Suprapubic skin (tissue), 4 donors: ENCODE measurements at regions not wholly inside any gene's neighbourhood (a gene's known extent, or its start where the extent isn't known, plus 50 kb on each side); places are given as distances from the start of the nearest gene placed in this dataset.

Experiments used
- DNase-seq, 2 donors: peaks; one replicate each; pipeline ENCODE4 v3.0.0-alpha.2; 2019; ENCODE audit warnings: low spot score in 2 of 2
- H3K27ac ChIP-seq: fragments of 200-600 bp; sonication (generic); one replicate; pipeline ENCODE4 v1.5.1; 2019
- H3K27me3 ChIP-seq: fragments of 200-600 bp; sonication (generic); one replicate; pipeline ENCODE4 v1.5.1; 2019
- H3K36me3 ChIP-seq: fragments of 200-600 bp; sonication (generic); one replicate; pipeline ENCODE4 v1.5.1; 2019
- H3K4me1 ChIP-seq: fragments of 200-600 bp; sonication (generic); one replicate; pipeline ENCODE4 v1.5.1; 2019
- H3K4me3 ChIP-seq: fragments of 200-600 bp; sonication (generic); one replicate; pipeline ENCODE4 v1.5.1; 2019; ENCODE audit warnings: mild to moderate bottlenecking
- H3K9me3 ChIP-seq: fragments of 200-600 bp; sonication (generic); one replicate; pipeline ENCODE4 v1.5.1; 2019
- CTCF ChIP-seq, 2 donors: fragments of 200-600 bp in 1 of 2; fragments of 450-650 bp in 1 of 2; sonication (generic) in 1 of 2; IDR thresholded peaks; one replicate each; pipeline ENCODE4 v1.5.1; 2016 to 2019; ENCODE audit warnings: antibody characterized with exemption in 2 of 2, mild to moderate bottlenecking in 1 of 2, moderate library complexity in 1 of 2
- EP300 ChIP-seq: sonication (generic); formaldehyde crosslinking; IDR thresholded peaks from one replicate; pipeline ENCODE4 v1.6.1; 2017; ENCODE audit warnings: antibody characterized with exemption
- POLR2A ChIP-seq, 2 donors: fragments of 450-650 bp; IDR thresholded peaks; one replicate each; pipeline ENCODE4 v1.6.1; 2017; ENCODE audit warnings: antibody characterized with exemption in 2 of 2, mild to moderate bottlenecking in 2 of 2, moderate library complexity in 2 of 2
- POLR2AphosphoS5 ChIP-seq, 3 donors: sonication (generic); formaldehyde crosslinking; IDR thresholded peaks; one replicate each; pipeline ENCODE4 v1.6.1; 2017; ENCODE audit warnings: antibody characterized with exemption in 3 of 3
- WGBS: methylation state at CpG from one replicate; pipeline ENCODE4 v1.1.5; 2018; 5-methylcytosine and 5-hydroxymethylcytosine counted together

- Histone ChIP-seq H3K4me3 (no peak overlapping the region), H3K27ac (no peak overlapping the region), H3K36me3 (no peaks in the 10 kb centered on the region), H3K9me3 (no peaks in the 10 kb centered on the region), H3K27me3 (no peaks in the 10 kb centered on the region), H3K4me1 (no peaks in the 10 kb centered on the region)
- no peak for TF ChIP-seq CTCF (IDR thresholded peaks at IDR 0.05)
- DNase-seq, result no peak
- WGBS, result 87% methylated on average over 1 of the region's 1 CpG
Measured at GRCh38 chr13:79999601-80000000, 341.3 kb downstream of the SPRY2 start.

GRCh38 chr13:79998381-79998880 lies 342.5 kb downstream of the SPRY2 start:
- Histone ChIP-seq H3K4me1 (no peaks in the 10 kb centered on the region), H3K27me3 (no peaks in the 10 kb centered on the region), H3K27ac (no peak overlapping the region), H3K9me3 (no peaks in the 10 kb centered on the region), H3K36me3 (no peaks in the 10 kb centered on the region), H3K4me3 (no peak overlapping the region)
- DNase-seq, result no peak
- TF ChIP-seq POLR2A (IDR thresholded peaks at IDR 0.05) (no peak), CTCF (IDR thresholded peaks at IDR 0.05) (no peak), POLR2AphosphoS5 (IDR thresholded peaks at IDR 0.05) (no peak), EP300 (no peak)
- 57% methylated on average over 4 of the region's 4 CpGs for WGBS

- WGBS, result 63% methylated on average over 3 of the region's 3 CpGs
- Histone ChIP-seq H3K27me3 (no peaks in the 10 kb centered on the region), H3K4me3 (no peak overlapping the region), H3K27ac (no peak overlapping the region), H3K4me1 (no peaks in the 10 kb centered on the region), H3K36me3 (no peaks in the 10 kb centered on the region), H3K9me3 (no peaks in the 10 kb centered on the region)
- DNase-seq, result no peak
- TF ChIP-seq POLR2A (IDR thresholded peaks at IDR 0.05) (no peak), CTCF (IDR thresholded peaks at IDR 0.05) (no peak), EP300 (no peak), POLR2AphosphoS5 (IDR thresholded peaks at IDR 0.05) (no peak)
Measured at GRCh38 chr13:79997244-79997643, 343.7 kb downstream of the SPRY2 start.

GRCh38 chr13:79995334-79995733 lies 345.6 kb downstream of the SPRY2 start:
- Histone ChIP-seq H3K9me3 (no peaks in the 10 kb centered on the region), H3K4me3 (no peak overlapping the region), H3K27ac (no peak overlapping the region), H3K36me3 (no peaks in the 10 kb centered on the region), H3K27me3 (no peaks in the 10 kb centered on the region), H3K4me1 (no peaks in the 10 kb centered on the region)
- no peak for DNase-seq
- TF ChIP-seq POLR2AphosphoS5 (IDR thresholded peaks at IDR 0.05), result no peak

- H3K27me3 ChIP-seq, result no peaks in the 10 kb centered on the region
- TF ChIP-seq CTCF (IDR thresholded peaks at IDR 0.05) (no peak), EP300 (no peak), POLR2AphosphoS5 (IDR thresholded peaks at IDR 0.05) (no peak), POLR2A (IDR thresholded peaks at IDR 0.05) (no peak)
- H3K36me3 ChIP-seq, result no peaks in the 10 kb centered on the region
- no peaks in the 10 kb centered on the region for H3K9me3 ChIP-seq
- H3K4me1 ChIP-seq, result no peaks in the 10 kb centered on the region
- H3K4me3 ChIP-seq, result no peak overlapping the region
- DNase-seq, result no peak
- H3K27ac ChIP-seq, result no peak overlapping the region
- WGBS, result 98% methylated on average over 1 of the region's 1 CpG
Measured at GRCh38 chr13:79992111-79992510, 348.8 kb downstream of the SPRY2 start.

- TF ChIP-seq POLR2AphosphoS5 (IDR thresholded peaks at IDR 0.05) (no peak), POLR2A (IDR thresholded peaks at IDR 0.05) (no peak), EP300 (no peak), CTCF (IDR thresholded peaks at IDR 0.05) (no peak)
- no peak for DNase-seq
- H3K27ac ChIP-seq, result no peak overlapping the region
- H3K9me3 ChIP-seq, result no peaks in the 10 kb centered on the region
- 71% methylated on average over 2 of the region's 2 CpGs for WGBS
- peaks cover 5% of the 10 kb centered on the region for H3K4me1 ChIP-seq
- no peak overlapping the region for H3K4me3 ChIP-seq
- H3K36me3 ChIP-seq, result no peaks in the 10 kb centered on the region
- H3K27me3 ChIP-seq, result no peaks in the 10 kb centered on the region
Measured at GRCh38 chr13:79990048-79990447, 350.9 kb downstream of the SPRY2 start.
